Activated effector memory CD4-positive, alpha-beta T cell treated with anti-CD3 and anti-CD28 coated beads, Interleukin-2, amount 50 U/mL, for 16 hours (primary cell): ENCODE measurements at regions not wholly inside any gene's neighbourhood (a gene's known extent, or its start where the extent isn't known, plus 50 kb on each side); places are given as distances from the start of the nearest gene placed in this dataset.

Source experiments
- DNase-seq: peaks from one replicate; pipeline ENCODE4 v3.0.0-alpha.2; 2020

- no peak for DNase-seq
Observed at GRCh38 chr13:104871456-104871855, 1664.0 kb downstream of the EFNB2 start.

- DNase-seq, result no peak
Observed at GRCh38 chr13:104869501-104869900, 1666.0 kb downstream of the EFNB2 start.

- no peak for DNase-seq
Observed at GRCh38 chr13:104868806-104869205, 1666.7 kb downstream of the EFNB2 start.

- no peak for DNase-seq
Observed at GRCh38 chr13:104855581-104855980, 1679.9 kb downstream of the EFNB2 start.

- DNase-seq, result no peak
Observed at GRCh38 chr13:104854698-104855097, 1680.8 kb downstream of the EFNB2 start.

GRCh38 chr13:104854007-104854406 is 1681.5 kb downstream of the EFNB2 start:
- DNase-seq, result no peak

GRCh38 chr13:104847922-104848321 is 1687.5 kb downstream of the EFNB2 start:
- DNase-seq, result no peak

GRCh38 chr13:104843401-104843800 is 1692.1 kb downstream of the EFNB2 start:
- DNase-seq, result no peak

- DNase-seq, result no peak
Observed at GRCh38 chr13:104841110-104841509, 1694.4 kb downstream of the EFNB2 start.

- no peak for DNase-seq
Observed at GRCh38 chr13:104837756-104838155, 1697.7 kb downstream of the EFNB2 start.

- DNase-seq, result no peak
Observed at GRCh38 chr13:104833221-104833620, 1702.2 kb downstream of the EFNB2 start.

GRCh38 chr13:104832231-104832630 is 1703.2 kb downstream of the EFNB2 start:
- DNase-seq, result no peak

- no peak for DNase-seq
Observed at GRCh38 chr13:104831831-104832230, 1703.6 kb downstream of the EFNB2 start.

- DNase-seq, result no peak
Observed at GRCh38 chr13:104823709-104824108, 1711.8 kb downstream of the EFNB2 start.

- DNase-seq, result no peak
Observed at GRCh38 chr13:104823071-104823470, 1712.4 kb downstream of the EFNB2 start.

GRCh38 chr13:104817271-104817670 is 1718.2 kb downstream of the EFNB2 start:
- DNase-seq, result no peak

GRCh38 chr13:104816726-104817125 is 1718.7 kb downstream of the EFNB2 start:
- DNase-seq, result no peak

GRCh38 chr13:104810242-104810641 is 1725.2 kb downstream of the EFNB2 start:
- DNase-seq, result no peak

- no peak for DNase-seq
Observed at GRCh38 chr13:104809483-104809882, 1726.0 kb downstream of the EFNB2 start.

GRCh38 chr13:104805346-104805745 is 1730.1 kb downstream of the EFNB2 start:
- no peak for DNase-seq

- DNase-seq, result no peak
Observed at GRCh38 chr13:104799152-104799551, 1732.9 kb upstream of the SLC10A2 start.

GRCh38 chr13:104798486-104798885 is 1732.3 kb upstream of the SLC10A2 start:
- DNase-seq, result no peak

GRCh38 chr13:104796581-104796980 is 1730.4 kb upstream of the SLC10A2 start:
- DNase-seq, result no peak

- DNase-seq, result no peak
Observed at GRCh38 chr13:104785952-104786351, 1719.7 kb upstream of the SLC10A2 start.

GRCh38 chr13:104784891-104785290 is 1718.7 kb upstream of the SLC10A2 start:
- DNase-seq, result no peak

GRCh38 chr13:104782741-104783140 is 1716.5 kb upstream of the SLC10A2 start:
- no peak for DNase-seq
